Adrenal gland (tissue), 9 donors: ENCODE measurements at regions not wholly inside any gene's neighbourhood (a gene's known extent, or its start where the extent isn't known, plus 50 kb on each side); places are given as distances from the start of the nearest gene placed in this dataset.

ENCODE experiments used
- DNase-seq, 7 donors: peaks; one replicate each; pipeline ENCODE4 v3.0.0-alpha.2; 2019 to 2020
- H3K27ac ChIP-seq, 5 donors: fragments of 200-600 bp; sonication (generic) in 4 of 5; 1 replicate in 3 of 5; 2 replicates in 2 of 5; pipeline versions ENCODE4 v1.5.1 to v1.8.0; 2016 to 2020; ENCODE audit warnings: mild to moderate bottlenecking in 1 of 5
- H3K27me3 ChIP-seq: fragments of 200-600 bp; 2 replicates; pipeline ENCODE4 v1.8.0; 2021
- H3K36me3 ChIP-seq, 2 donors: fragments of 200-600 bp; replicated peaks in 1 of 2; 1 replicate in 1 of 2; 2 replicates in 1 of 2; pipeline versions ENCODE4 v1.5.1 to v1.8.0; 2018 to 2022
- H3K4me1 ChIP-seq, 2 donors: fragments of 200-600 bp; replicated peaks in 1 of 2; 1 replicate in 1 of 2; 2 replicates in 1 of 2; pipeline versions ENCODE4 v1.5.1 to v1.8.0; 2018 to 2021
- H3K4me3 ChIP-seq, 4 donors: fragments of 200-600 bp; sonication (generic) in 3 of 4; one replicate each; pipeline ENCODE4 v1.5.1; 2016 to 2018
- H3K9me3 ChIP-seq, 3 donors: fragments of 200-600 bp; sonication (generic) in 1 of 3; replicated peaks in 1 of 3; 1 replicate in 2 of 3; 2 replicates in 1 of 3; pipeline versions ENCODE4 v1.5.1 to v1.8.0; 2016 to 2021
- POLR2A ChIP-seq, 2 donors: fragments of 450-650 bp; IDR thresholded peaks; one replicate each; pipeline ENCODE4 v1.6.1; 2017; ENCODE audit warnings: antibody characterized with exemption in 2 of 2, mild to moderate bottlenecking in 2 of 2, moderate library complexity in 1 of 2
- WGBS, 4 donors: extraction: QIAGEN DNeasy Blood & Tissue Kit in 2 of 4; methylation state at CpG; one replicate each; pipeline versions ENCODE4 v1.1.5 to v1.1.7; 2013 to 2017; 5-methylcytosine and 5-hydroxymethylcytosine counted together
- intact Hi-C, 2 donors: fragments of 100-400 bp; cut with DNase I; formaldehyde crosslinking; loops; one replicate each; pipeline versions ENCODE4 v1.14.1 to v1.15.0; 2022 to 2023
- TF ChIP-seq, protein P1 (sequence below), 6 experiments: fragments of 450-650 bp in 4 of 6; fragments of 200-600 bp in 2 of 6; sonication (generic) in 1 of 6; IDR thresholded peaks; 1 replicate in 5 of 6; 2 replicates in 1 of 6; pipeline versions ENCODE4 v1.5.1 to v1.8.0; 2016 to 2021; ENCODE audit warnings: antibody characterized with exemption in 6 of 6, mild to moderate bottlenecking in 2 of 6, moderate library complexity in 1 of 6
- donor health status: healthy with polysubstance abuse.
- donor health status: Bipolar disorder and iron deficiency.
- donor health status: DM: yes; HTN: yes; CAD: no.
- donor health status: DM: no; HTN: no; CAD: no.
- donor health status: DM: no; HTN: no; CAD: no.

DNA sequence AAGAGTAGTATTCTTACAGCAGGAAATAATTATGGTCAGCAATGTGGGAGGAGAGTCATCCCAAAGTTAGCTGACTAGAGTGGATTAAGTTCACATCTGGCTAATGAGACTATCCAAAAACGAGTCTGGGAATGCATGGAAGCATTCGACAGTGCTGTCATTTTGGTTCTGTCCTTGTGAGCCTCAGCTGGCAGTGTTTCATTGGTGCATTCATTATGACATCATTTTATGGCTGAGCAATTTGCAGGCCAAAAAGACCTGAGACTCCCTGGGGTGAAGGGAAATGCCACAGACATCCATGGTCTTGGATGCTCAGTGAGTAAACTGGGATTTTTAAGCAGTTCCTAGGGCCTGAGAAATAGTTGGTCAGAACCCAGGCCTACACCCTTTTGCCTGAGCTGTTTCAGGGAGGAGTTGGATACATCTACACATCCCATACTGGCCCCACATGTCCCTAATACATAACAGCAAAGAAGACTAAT is 196.4 kb upstream of the CCN2 start:
- no peak overlapping the region for H3K27ac ChIP-seq
- no peaks in the 10 kb centered on the region for H3K36me3 ChIP-seq
- no peaks in the 10 kb centered on the region for H3K27me3 ChIP-seq
- no peak for DNase-seq
- no peak overlapping the region for H3K4me3 ChIP-seq
- intact Hi-C loops: no loop called here
- 47 to 67% (median 55%) methylated on average over 2 of the region's 2 CpGs for WGBS, 4 donors
- H3K4me1 ChIP-seq: no peaks in the 10 kb centered on the region
- TF ChIP-seq POLR2A (IDR thresholded peaks at IDR 0.05): no peak
- TF ChIP-seq, protein P1, sequence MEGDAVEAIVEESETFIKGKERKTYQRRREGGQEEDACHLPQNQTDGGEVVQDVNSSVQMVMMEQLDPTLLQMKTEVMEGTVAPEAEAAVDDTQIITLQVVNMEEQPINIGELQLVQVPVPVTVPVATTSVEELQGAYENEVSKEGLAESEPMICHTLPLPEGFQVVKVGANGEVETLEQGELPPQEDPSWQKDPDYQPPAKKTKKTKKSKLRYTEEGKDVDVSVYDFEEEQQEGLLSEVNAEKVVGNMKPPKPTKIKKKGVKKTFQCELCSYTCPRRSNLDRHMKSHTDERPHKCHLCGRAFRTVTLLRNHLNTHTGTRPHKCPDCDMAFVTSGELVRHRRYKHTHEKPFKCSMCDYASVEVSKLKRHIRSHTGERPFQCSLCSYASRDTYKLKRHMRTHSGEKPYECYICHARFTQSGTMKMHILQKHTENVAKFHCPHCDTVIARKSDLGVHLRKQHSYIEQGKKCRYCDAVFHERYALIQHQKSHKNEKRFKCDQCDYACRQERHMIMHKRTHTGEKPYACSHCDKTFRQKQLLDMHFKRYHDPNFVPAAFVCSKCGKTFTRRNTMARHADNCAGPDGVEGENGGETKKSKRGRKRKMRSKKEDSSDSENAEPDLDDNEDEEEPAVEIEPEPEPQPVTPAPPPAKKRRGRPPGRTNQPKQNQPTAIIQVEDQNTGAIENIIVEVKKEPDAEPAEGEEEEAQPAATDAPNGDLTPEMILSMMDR (IDR thresholded peaks at IDR 0.05): no peak
- H3K9me3 ChIP-seq: no peaks in the 10 kb centered on the region

DNA sequence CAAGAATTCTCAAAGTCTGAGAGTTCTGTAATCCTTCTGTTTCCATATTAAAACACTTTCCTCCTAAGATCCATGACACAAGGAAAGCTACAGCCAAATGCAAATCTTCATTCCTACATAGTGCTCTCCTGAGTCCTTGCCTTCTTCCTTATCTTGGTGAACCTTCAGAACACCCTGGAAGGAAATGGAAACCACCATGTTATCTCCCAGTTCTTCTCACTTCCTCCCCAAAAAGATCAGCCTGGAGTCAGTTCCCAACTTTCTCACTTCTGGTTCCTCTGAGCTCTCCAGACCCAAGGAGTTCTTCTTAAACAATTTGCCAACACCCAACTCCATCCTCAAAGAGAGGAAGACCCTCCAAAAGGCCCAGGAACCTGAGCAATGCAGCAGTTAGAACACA is 193.3 kb upstream of the CCN2 start:
- no peak overlapping the region for H3K27ac ChIP-seq
- intact Hi-C loops: no loop called here
- H3K9me3 ChIP-seq: no peaks in the 10 kb centered on the region
- H3K36me3 ChIP-seq: no peaks in the 10 kb centered on the region
- no peak overlapping the region for H3K4me3 ChIP-seq
- no peaks in the 10 kb centered on the region for H3K4me1 ChIP-seq
- TF ChIP-seq, protein P1 (IDR thresholded peaks at IDR 0.05): no peak
- TF ChIP-seq POLR2A (IDR thresholded peaks at IDR 0.05): no peak
- H3K27me3 ChIP-seq: no peaks in the 10 kb centered on the region
- DNase-seq: no peak

DNA sequence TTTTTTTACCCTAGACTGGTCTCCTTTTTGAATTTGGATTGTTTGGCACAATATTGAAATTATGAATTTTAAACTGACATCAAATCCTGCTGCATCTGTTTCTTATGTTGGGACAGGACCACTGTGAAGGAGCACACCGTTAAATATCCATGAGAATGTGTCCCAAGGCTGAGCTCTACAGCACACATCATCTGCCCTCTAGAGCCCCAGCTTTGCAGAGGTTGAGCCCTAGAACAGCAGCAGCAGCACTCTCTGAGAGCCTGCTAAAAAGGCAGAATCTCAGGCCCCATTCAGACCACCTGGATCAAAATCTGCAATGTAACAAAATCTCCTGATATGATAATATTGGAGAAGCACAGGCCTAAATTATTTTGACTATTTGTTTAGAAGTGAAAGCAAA is 192.1 kb upstream of the CCN2 start:
- no peak overlapping the region for H3K27ac ChIP-seq
- H3K9me3 ChIP-seq: no peaks in the 10 kb centered on the region
- no peaks in the 10 kb centered on the region for H3K27me3 ChIP-seq
- H3K4me3 ChIP-seq: no peak overlapping the region
- intact Hi-C loops: no loop called here
- no peaks in the 10 kb centered on the region for H3K4me1 ChIP-seq
- no peak for DNase-seq
- no peak for TF ChIP-seq POLR2A (IDR thresholded peaks at IDR 0.05)
- TF ChIP-seq, protein P1 (IDR thresholded peaks at IDR 0.05): no peak
- H3K36me3 ChIP-seq: no peaks in the 10 kb centered on the region
- WGBS, 4 donors: 36 to 58% (median 51%) methylated on average over 1 of the region's 1 CpG

DNA sequence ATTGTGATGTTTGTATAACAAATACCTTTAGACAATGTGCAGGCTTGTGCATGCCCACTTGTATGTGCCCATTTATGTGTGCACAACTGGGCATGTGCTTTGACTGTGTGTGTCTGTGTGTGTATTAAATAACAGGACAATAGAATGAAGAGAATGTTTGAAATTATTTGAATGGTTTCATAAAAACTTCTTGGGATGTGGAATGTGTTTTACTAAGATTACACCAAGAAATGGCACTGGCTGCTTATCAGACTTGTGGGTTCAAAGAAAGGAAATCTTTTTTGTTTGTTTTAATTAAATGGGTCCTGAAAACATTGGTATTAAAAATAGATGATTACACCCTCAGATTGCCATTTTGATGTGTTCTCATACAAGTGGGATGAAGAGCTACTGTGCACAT is 191.6 kb upstream of the CCN2 start:
- Histone ChIP-seq H3K4me3 (no peak overlapping the region), H3K27ac (no peak overlapping the region), H3K4me1 (no peaks in the 10 kb centered on the region), H3K27me3 (no peaks in the 10 kb centered on the region), H3K9me3 (no peaks in the 10 kb centered on the region), H3K36me3 (no peaks in the 10 kb centered on the region)
- DNase-seq: no peak
- TF ChIP-seq, protein P1 (IDR thresholded peaks at IDR 0.05): no peak
- no peak for TF ChIP-seq POLR2A (IDR thresholded peaks at IDR 0.05)
- intact Hi-C loops: no loop called here
